DMS53 (cell line): ENCODE measurements at regions not wholly inside any gene's neighbourhood (a gene's known extent, or its start where the extent isn't known, plus 50 kb on each side); places are given as distances from the start of the nearest gene placed in this dataset.
A peak's percentile ranks its signal among the peaks of the same experiment; 100 is the strongest.
"Not testable (repeated sequence)": the region's sequence is repeated elsewhere in the genome, so short reads cannot be mapped to it uniquely, and the experiment has no call there.

Source experiments
- DNase-seq: peaks from one replicate; lab custom pipeline; 2025; lab: John Stamatoyannopoulos, UW

GRCh38 chr7:53596230-53596629 lies 560.8 kb downstream of the POM121L12 start:
- DNase-seq: peak; percentile 90

GRCh38 chr7:53600296-53600695 lies 564.9 kb downstream of the POM121L12 start:
- DNase-seq: no peak

- no peak for DNase-seq
These were observed 567.5 kb downstream of the POM121L12 start for GRCh38 chr7:53602817-53603418.

GRCh38 chr7:53603461-53603860 lies 568.0 kb downstream of the POM121L12 start:
- DNase-seq: peak; percentile 4

GRCh38 chr7:53604201-53604600 lies 568.8 kb downstream of the POM121L12 start:
- no peak for DNase-seq

- DNase-seq: no peak
These were observed 572.5 kb downstream of the POM121L12 start for GRCh38 chr7:53607961-53608360.

- DNase-seq: no peak
These were observed 573.8 kb downstream of the POM121L12 start for GRCh38 chr7:53609185-53609584.

- peak; percentile 2 for DNase-seq
These were observed 575.6 kb downstream of the POM121L12 start for GRCh38 chr7:53611043-53611442.

GRCh38 chr7:53624356-53624755 lies 588.9 kb downstream of the POM121L12 start:
- no peak for DNase-seq

GRCh38 chr7:53628775-53629174 lies 593.3 kb downstream of the POM121L12 start:
- no peak for DNase-seq

GRCh38 chr7:53635251-53635650 lies 599.8 kb downstream of the POM121L12 start:
- not testable (repeated sequence) for DNase-seq

GRCh38 chr7:53638517-53638916 lies 603.1 kb downstream of the POM121L12 start:
- no peak for DNase-seq

GRCh38 chr7:53641091-53641490 lies 605.7 kb downstream of the POM121L12 start:
- no peak for DNase-seq

GRCh38 chr7:53642361-53642760 lies 606.9 kb downstream of the POM121L12 start:
- no peak for DNase-seq

GRCh38 chr7:53642866-53643265 lies 607.4 kb downstream of the POM121L12 start:
- no peak for DNase-seq

GRCh38 chr7:53656881-53657280 lies 621.4 kb downstream of the POM121L12 start:
- no peak for DNase-seq

- no peak for DNase-seq
These were observed 622.2 kb downstream of the POM121L12 start for GRCh38 chr7:53657586-53657985.

GRCh38 chr7:53658951-53659350 lies 623.5 kb downstream of the POM121L12 start:
- DNase-seq: no peak

GRCh38 chr7:53661645-53662217 lies 626.3 kb downstream of the POM121L12 start:
- DNase-seq: no peak

GRCh38 chr7:53672681-53673080 lies 637.2 kb downstream of the POM121L12 start:
- DNase-seq: no peak

- DNase-seq: no peak
These were observed 640.4 kb downstream of the POM121L12 start for GRCh38 chr7:53675835-53676234.

GRCh38 chr7:53684693-53685092 lies 649.3 kb downstream of the POM121L12 start:
- no peak for DNase-seq

- no peak for DNase-seq
These were observed 655.0 kb downstream of the POM121L12 start for GRCh38 chr7:53690411-53690810.

GRCh38 chr7:53697913-53698312 lies 662.5 kb downstream of the POM121L12 start:
- no peak for DNase-seq
